ENCODE measurements at regions not wholly inside any gene's neighbourhood (a gene's known extent, or its start where the extent isn't known, plus 50 kb on each side); places are given as distances from the start of the nearest gene placed in this dataset.

GRCh38 chr7:49324707-49325106 is 400.4 kb downstream of the CDC14C start:
- in situ Hi-C loops (cut with HindIII; ENCODE audit: low pct_ligation_motif_present, low pct_unique_long_range_greater_than_20kb, low sequenced_read_pairs) = no loop called here
- DNase-seq = peak; percentile 48

DNA sequence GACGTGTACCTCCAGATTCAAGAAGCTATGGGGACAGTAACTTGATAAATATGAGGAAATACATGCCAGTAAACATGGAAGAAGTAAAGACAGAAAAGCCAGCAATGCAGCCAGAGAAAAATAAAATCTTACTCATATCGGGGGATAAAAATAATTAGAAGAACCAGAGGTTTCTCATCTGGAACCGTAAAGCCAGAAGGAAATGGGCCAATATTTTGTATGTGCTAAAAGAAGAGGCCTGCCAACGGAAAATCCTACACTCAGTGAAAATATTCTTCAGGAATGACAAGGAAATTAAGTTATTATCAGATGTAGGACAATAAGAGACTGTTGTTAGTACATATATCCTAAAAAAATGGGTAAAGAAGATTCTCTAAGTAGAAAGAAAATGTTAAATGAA is 401.2 kb downstream of the CDC14C start:
- in situ Hi-C loops (cut with HindIII; ENCODE audit: low pct_ligation_motif_present, low pct_unique_long_range_greater_than_20kb, low sequenced_read_pairs) = no loop called here

DNA sequence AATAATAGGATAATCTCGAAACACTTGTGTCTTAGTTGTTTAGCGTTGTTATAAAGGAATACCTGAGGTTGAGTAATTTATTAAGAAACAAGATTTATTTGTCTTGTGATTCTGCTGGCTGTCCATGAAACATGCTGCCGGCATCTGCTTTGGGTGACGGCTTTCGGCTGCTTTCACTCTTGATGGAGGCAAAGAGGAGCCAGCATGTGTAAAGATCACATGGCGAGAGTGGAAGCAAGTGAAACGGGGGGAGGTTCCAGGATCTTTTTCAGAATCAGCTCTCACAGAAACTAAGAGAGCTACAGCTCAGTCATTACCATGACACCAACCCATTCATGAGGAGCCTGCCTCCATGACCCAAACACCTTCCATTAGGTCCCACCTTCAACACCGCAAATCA is 402.8 kb downstream of the CDC14C start:
- no peak for DNase-seq
- in situ Hi-C loops (cut with HindIII; ENCODE audit: low pct_ligation_motif_present, low pct_unique_long_range_greater_than_20kb, low sequenced_read_pairs) = no loop called here

More for the DNA sequence above, 401.2 kb downstream of the CDC14C start:
- DNase-seq = no peak

- in situ Hi-C loops (cut with HindIII; ENCODE audit: low pct_ligation_motif_present, low pct_unique_long_range_greater_than_20kb, low sequenced_read_pairs) = no loop called here
- DNase-seq = no peak
Measured at GRCh38 chr7:49333180-49333881, 409.0 kb downstream of the CDC14C start.

GRCh38 chr7:49341849-49342248 is 417.5 kb downstream of the CDC14C start:
- in situ Hi-C loops (cut with HindIII; ENCODE audit: low pct_ligation_motif_present, low pct_unique_long_range_greater_than_20kb, low sequenced_read_pairs) = no loop called here
- DNase-seq = no peak

DNA sequence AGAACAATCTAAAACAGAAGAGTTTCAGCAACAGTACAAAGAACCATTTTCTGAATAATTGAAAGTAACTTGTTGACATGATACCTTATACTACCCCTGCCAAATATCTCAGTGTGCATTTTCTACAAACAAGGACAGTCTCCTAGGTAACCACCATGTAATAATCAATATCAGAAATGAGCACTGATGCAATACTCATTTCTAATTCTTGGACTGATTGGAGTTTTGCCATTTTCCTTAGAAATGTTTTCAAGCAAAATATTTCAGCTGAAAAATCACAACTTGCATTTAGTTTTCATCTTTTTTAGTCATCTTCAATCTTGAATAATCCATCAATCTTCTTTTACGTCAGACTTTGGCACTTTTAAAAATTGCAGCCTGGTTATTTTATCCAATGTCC is 420.2 kb downstream of the CDC14C start:
- DNase-seq = no peak
- in situ Hi-C loops (cut with HindIII; ENCODE audit: low pct_ligation_motif_present, low pct_unique_long_range_greater_than_20kb, low sequenced_read_pairs) = no loop called here

DNA sequence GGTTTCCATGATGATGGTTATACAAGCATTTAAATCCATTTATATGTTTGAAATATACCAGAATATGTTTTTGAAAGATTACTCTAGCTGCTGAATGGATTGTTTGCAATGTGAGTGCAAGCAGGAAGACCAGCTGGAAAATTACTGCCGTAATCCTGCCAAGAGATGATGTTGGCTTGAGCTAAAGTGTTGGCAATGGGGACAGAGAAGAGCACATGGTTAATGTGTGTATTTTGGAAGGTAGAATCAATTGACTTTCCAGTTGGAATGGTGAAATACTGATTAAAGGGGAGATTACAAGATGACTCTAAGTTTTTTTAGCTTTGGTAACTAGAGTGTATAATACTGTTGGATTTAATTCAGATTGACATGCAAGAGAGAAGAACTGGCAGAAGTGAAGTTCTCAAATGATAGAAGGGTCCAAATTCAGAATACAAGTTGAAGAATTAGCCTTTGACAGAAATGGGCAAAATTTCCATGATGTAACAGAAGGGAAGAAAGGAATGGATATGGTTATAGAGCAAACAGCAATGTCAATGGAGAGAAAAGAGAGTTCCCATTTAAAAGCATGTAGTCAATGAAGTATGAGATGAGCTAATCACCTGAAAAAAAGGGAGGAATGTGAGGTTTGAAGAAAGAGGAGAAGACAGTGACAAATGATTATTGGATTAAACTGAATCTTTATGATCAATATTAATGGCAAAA is 422.0 kb downstream of the CDC14C start:
- in situ Hi-C loops (cut with HindIII; ENCODE audit: low pct_ligation_motif_present, low pct_unique_long_range_greater_than_20kb, low sequenced_read_pairs) = no loop called here
- DNase-seq = no peak

GRCh38 chr7:49367072-49367471 is 406.4 kb upstream of the VWC2 start:
- in situ Hi-C loops (cut with HindIII; ENCODE audit: low pct_ligation_motif_present, low pct_unique_long_range_greater_than_20kb, low sequenced_read_pairs) = no loop called here
- DNase-seq = no peak

DNA sequence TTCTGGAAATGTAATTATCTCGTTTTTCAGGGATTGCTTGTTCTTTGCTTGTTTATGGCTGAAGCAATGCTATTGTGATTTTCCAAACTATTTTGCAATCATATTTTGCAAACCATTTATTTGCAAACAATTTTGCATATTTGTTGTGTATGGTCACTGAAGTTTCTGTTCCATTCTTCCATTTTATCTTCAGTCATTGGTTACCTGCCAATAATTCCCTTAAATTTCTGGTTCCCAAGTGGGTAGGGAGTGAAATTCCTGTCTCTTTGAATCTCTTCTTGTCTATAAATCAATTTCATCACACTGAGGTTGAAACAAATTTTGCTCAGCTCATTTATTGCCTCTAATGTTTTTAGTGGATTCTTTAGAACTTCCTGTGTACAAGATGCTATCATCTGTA is 401.7 kb upstream of the VWC2 start:
- in situ Hi-C loops (cut with HindIII; ENCODE audit: low pct_ligation_motif_present, low pct_unique_long_range_greater_than_20kb, low sequenced_read_pairs) = no loop called here
- DNase-seq = no peak

- in situ Hi-C loops (cut with HindIII; ENCODE audit: low pct_ligation_motif_present, low pct_unique_long_range_greater_than_20kb, low sequenced_read_pairs) = no loop called here
- no peak for DNase-seq
Measured at GRCh38 chr7:49376817-49377375, 396.5 kb upstream of the VWC2 start.

DNA sequence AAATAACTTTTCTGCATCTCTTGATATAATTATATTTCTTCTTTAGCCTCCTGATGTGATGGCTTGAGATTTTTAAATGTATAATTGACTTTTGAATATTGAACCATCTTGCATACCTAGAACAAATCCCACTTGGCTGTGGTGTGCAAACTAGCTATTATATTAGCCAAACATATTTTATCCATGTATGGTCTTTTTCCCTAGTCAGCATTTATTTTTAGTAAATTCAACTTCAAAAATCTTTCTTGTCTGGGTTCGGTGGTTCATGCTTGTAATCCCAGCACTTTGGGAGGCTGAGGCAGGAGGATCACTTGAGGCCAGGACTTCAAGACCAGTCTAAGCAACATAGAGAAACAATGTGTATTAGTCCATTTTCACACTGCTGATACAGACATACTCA is 386.6 kb upstream of the VWC2 start:
- in situ Hi-C loops (cut with HindIII; ENCODE audit: low pct_ligation_motif_present, low pct_unique_long_range_greater_than_20kb, low sequenced_read_pairs) = no loop called here
- DNase-seq = no peak

DNA sequence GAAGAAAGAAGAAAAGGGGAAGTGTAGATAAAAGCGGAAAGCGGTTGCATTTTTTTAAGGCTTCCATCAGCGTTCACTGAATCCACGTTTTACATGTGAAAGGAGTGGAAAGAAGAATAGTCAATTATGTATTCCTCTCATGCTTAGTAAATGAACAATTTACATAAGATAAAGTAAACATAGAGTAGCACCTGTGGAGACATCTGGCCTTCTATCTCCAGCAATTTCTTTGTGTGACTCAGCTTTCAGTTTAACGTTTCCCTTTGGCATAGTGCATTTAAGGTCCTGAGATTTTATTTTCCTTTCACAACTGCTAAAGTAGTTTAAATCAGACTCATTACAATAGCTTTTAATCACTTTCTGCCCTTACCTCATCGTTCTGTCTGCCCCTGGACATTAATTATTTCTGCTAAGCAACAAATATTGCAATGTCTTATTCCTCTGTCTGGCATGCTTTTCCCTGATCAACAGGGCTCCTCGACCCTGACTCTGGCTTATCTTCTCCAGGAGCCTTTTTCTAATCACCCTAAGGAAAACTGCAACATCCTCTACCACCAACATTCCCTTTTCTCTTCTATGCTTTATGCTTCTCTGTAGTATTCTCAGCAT is 383.5 kb upstream of the VWC2 start:
- in situ Hi-C loops (cut with HindIII; ENCODE audit: low pct_ligation_motif_present, low pct_unique_long_range_greater_than_20kb, low sequenced_read_pairs) = no loop called here
- no peak for DNase-seq

GRCh38 chr7:49396229-49396628 is 377.2 kb upstream of the VWC2 start:
- DNase-seq = peak; percentile 35
- in situ Hi-C loops (cut with HindIII; ENCODE audit: low pct_ligation_motif_present, low pct_unique_long_range_greater_than_20kb, low sequenced_read_pairs) = no loop called here

DNA sequence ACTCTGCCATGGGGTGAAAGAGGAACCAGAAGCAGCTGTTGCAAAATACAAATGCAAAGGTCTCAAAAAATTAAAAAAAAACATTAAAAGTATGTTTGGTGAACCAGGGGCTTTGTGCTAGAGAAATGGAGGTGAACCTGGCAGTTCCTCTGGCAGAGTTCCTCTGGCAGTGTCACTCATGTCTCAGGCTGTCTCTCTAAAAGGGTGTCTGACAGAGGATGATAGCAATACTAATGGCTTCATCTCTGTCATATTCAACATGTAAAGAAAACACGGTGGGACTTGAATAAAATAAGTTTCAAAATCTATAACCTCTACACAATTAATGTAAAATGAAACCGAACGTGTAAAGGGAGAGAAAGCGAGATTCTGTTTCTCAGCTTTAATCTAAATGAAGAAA is 375.7 kb upstream of the VWC2 start:
- no peak for DNase-seq
- in situ Hi-C loops (cut with HindIII; ENCODE audit: low pct_ligation_motif_present, low pct_unique_long_range_greater_than_20kb, low sequenced_read_pairs) = no loop called here

- in situ Hi-C loops (cut with HindIII; ENCODE audit: low pct_ligation_motif_present, low pct_unique_long_range_greater_than_20kb, low sequenced_read_pairs) = no loop called here
- DNase-seq = peak; percentile 41
Measured at GRCh38 chr7:49398236-49398635, 375.2 kb upstream of the VWC2 start.

GRCh38 chr7:49398746-49399145 is 374.7 kb upstream of the VWC2 start:
- DNase-seq = peak; percentile 70
- in situ Hi-C loops (cut with HindIII; ENCODE audit: low pct_ligation_motif_present, low pct_unique_long_range_greater_than_20kb, low sequenced_read_pairs) = no loop called here

- in situ Hi-C loops (cut with HindIII; ENCODE audit: low pct_ligation_motif_present, low pct_unique_long_range_greater_than_20kb, low sequenced_read_pairs) = no loop called here
- peak; percentile 36 for DNase-seq
Measured at GRCh38 chr7:49400891-49401550, 372.4 kb upstream of the VWC2 start.

- no peak for DNase-seq
- in situ Hi-C loops (cut with HindIII; ENCODE audit: low pct_ligation_motif_present, low pct_unique_long_range_greater_than_20kb, low sequenced_read_pairs) = no loop called here
Measured at GRCh38 chr7:49403844-49404243, 369.6 kb upstream of the VWC2 start.

- in situ Hi-C loops (cut with HindIII; ENCODE audit: low pct_ligation_motif_present, low pct_unique_long_range_greater_than_20kb, low sequenced_read_pairs) = no loop called here
- DNase-seq = no peak
Measured at GRCh38 chr7:49407205-49407604, 366.2 kb upstream of the VWC2 start.
